ENCODE measurements at regions not wholly inside any gene's neighbourhood (a gene's known extent, or its start where the extent isn't known, plus 50 kb on each side); places are given as distances from the start of the nearest gene placed in this dataset.

DNA sequence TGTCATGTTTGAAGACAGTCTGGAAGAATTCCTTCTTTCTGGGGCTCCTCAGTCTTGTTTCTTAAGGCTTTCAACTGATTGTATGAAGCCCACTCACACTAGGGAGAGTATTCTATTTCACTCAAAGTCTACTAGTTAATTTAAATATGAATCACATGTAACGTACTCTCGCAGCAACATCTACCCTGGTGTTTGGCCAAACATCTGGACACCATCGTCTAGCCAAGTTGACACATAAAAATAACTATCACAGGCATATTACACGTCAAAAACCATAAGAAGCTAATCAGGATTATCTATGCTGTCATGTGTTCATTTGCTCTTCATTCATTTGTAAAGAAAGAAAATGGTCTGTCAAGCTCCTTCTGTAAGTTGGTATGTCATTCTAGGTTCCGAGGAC, 787.4 kb downstream of the KCNJ2 start:
- no peak for TF ChIP-seq CTCF (conservative IDR thresholded peaks at IDR 0.05 in 1 of 2, IDR thresholded peaks at IDR 0.05 in 1 of 2; ENCODE audit: extremely low read depth in 1 of 2, insufficient read depth in 1 of 2, low read depth in 1 of 2, low read length in 2 of 2)
- no peak for TF ChIP-seq EZH2 (IDR thresholded peaks at IDR 0.05; ENCODE audit: borderline replicate concordance, low read length)

Data from mammary epithelial cell (primary cell).